H9 (cell line): ENCODE measurements at regions not wholly inside any gene's neighbourhood (a gene's known extent, or its start where the extent isn't known, plus 50 kb on each side); places are given as distances from the start of the nearest gene placed in this dataset.
A peak's percentile ranks its signal among the peaks of the same experiment; 100 is the strongest.

Experiments used
- DNase-seq: peaks from one replicate; pipeline ENCODE4 v3.0.0-alpha.2; 2017
- H2AFZ ChIP-seq: one replicate; pipeline ENCODE4 v1.6.1; 2013; ENCODE audit warnings: mild to moderate bottlenecking, low read length, control low read depth, moderate library complexity
- H2AK5ac ChIP-seq: 2 replicates; pipeline ENCODE4 v1.6.1; 2013; ENCODE audit warnings: low read length, control low read depth, mixed read lengths; ENCODE audit not compliant: insufficient read length
- H2BK120ac ChIP-seq: one replicate; pipeline ENCODE4 v1.6.1; 2013; ENCODE audit warnings: low read depth, mild to moderate bottlenecking, low read length, control low read depth, inconsistent platforms; ENCODE audit not compliant: poor library complexity, severe bottlenecking
- H2BK12ac ChIP-seq: 2 replicates; pipeline ENCODE4 v1.6.1; 2013; ENCODE audit warnings: low read length, control low read depth, mixed read lengths, low read depth; ENCODE audit not compliant: insufficient read length
- H2BK15ac ChIP-seq: 2 replicates; pipeline ENCODE4 v1.6.1; 2013; ENCODE audit warnings: low read depth, low read length, control low read depth
- H2BK20ac ChIP-seq: one replicate; pipeline ENCODE4 v1.6.1; 2013; ENCODE audit warnings: low read depth, mild to moderate bottlenecking, low read length, control low read depth, inconsistent platforms; ENCODE audit not compliant: poor library complexity, severe bottlenecking
- H2BK5ac ChIP-seq: 2 replicates; pipeline ENCODE4 v1.6.1; 2013; ENCODE audit warnings: low read length, control low read depth, mixed read lengths; ENCODE audit not compliant: insufficient read length
- H3K14ac ChIP-seq: 2 replicates; pipeline ENCODE4 v1.6.1; 2013; ENCODE audit warnings: low read length, control low read depth; ENCODE audit not compliant: insufficient read depth
- H3K18ac ChIP-seq: 2 replicates; pipeline ENCODE4 v1.6.1; 2013; ENCODE audit warnings: low read depth, mild to moderate bottlenecking, mixed read lengths, low read length, control low read depth; ENCODE audit not compliant: insufficient read length
- H3K23ac ChIP-seq: 2 replicates; pipeline ENCODE4 v1.6.1; 2013; ENCODE audit warnings: low read length, control low read depth, mixed read lengths, low read depth; ENCODE audit not compliant: insufficient read length
- H3K23me2 ChIP-seq: 2 replicates; pipeline ENCODE4 v1.6.1; 2013; ENCODE audit warnings: low read depth, mild to moderate bottlenecking, mixed read lengths, low read length, control low read depth; ENCODE audit not compliant: insufficient read length, poor library complexity, severe bottlenecking
- H3K27ac ChIP-seq: 2 replicates; pipeline ENCODE4 v1.5.1; 2013; ENCODE audit warnings: low read length, control low read depth, mixed read lengths, low read depth; ENCODE audit not compliant: insufficient read length
- H3K27me3 ChIP-seq: 2 replicates; pipeline ENCODE4 v1.6.1; 2013; ENCODE audit warnings: low read length, control low read depth, inconsistent platforms; ENCODE audit not compliant: insufficient read depth
- H3K4ac ChIP-seq: 2 replicates; pipeline ENCODE4 v1.6.1; 2013; ENCODE audit warnings: low read depth, mild to moderate bottlenecking, control low read depth, inconsistent platforms, low read length, moderate library complexity
- H3K4me1 ChIP-seq: 2 replicates; pipeline ENCODE4 v1.6.1; 2013; ENCODE audit warnings: low read length, control low read depth, inconsistent platforms; ENCODE audit not compliant: insufficient read depth
- H3K4me2 ChIP-seq: 2 replicates; pipeline ENCODE4 v1.6.1; 2013; ENCODE audit warnings: low read length, control low read depth, mixed read lengths; ENCODE audit not compliant: insufficient read length, insufficient read depth
- H3K56ac ChIP-seq: 2 replicates; pipeline ENCODE4 v1.6.1; 2013; ENCODE audit warnings: low read depth, mild to moderate bottlenecking, mixed read lengths, low read length, control low read depth; ENCODE audit not compliant: insufficient read length
- H3K79me1 ChIP-seq: 2 replicates; pipeline ENCODE4 v1.6.1; 2013; ENCODE audit warnings: low read depth, mild to moderate bottlenecking, moderate library complexity, low read length, control low read depth, inconsistent platforms; ENCODE audit not compliant: insufficient read depth, poor library complexity, severe bottlenecking
- H3K79me2 ChIP-seq: 2 replicates; pipeline ENCODE4 v1.6.1; 2013; ENCODE audit warnings: low read length, control low read depth, inconsistent platforms; ENCODE audit not compliant: insufficient read depth
- H3K9ac ChIP-seq: 2 replicates; pipeline ENCODE4 v1.6.1; 2013; ENCODE audit warnings: low read length, control low read depth, mixed read lengths; ENCODE audit not compliant: insufficient read length; ENCODE audit errors: extremely low read depth
- H3K9me3 ChIP-seq: one replicate; pipeline ENCODE4 v1.6.1; 2013; ENCODE audit warnings: low read depth, low read length, inconsistent platforms; ENCODE audit not compliant: control insufficient read depth
- H3T11ph ChIP-seq: one replicate; pipeline ENCODE4 v1.6.1; 2013; ENCODE audit warnings: mild to moderate bottlenecking, low read length, control low read depth, inconsistent platforms
- H4K20me1 ChIP-seq: one replicate; pipeline ENCODE4 v1.6.1; 2013; ENCODE audit not compliant: control insufficient read depth, insufficient read length, insufficient read depth
- H4K5ac ChIP-seq: 2 replicates; pipeline ENCODE4 v1.6.1; 2013; ENCODE audit warnings: low read depth, mild to moderate bottlenecking, mixed read lengths, low read length, control low read depth; ENCODE audit not compliant: insufficient read length
- H4K8ac ChIP-seq: replicated peaks from 2 replicates; pipeline ENCODE4 v1.6.1; 2013; ENCODE audit warnings: low read length, control low read depth, mixed read lengths, low read depth; ENCODE audit not compliant: insufficient read length
- H4K91ac ChIP-seq: 2 replicates; pipeline ENCODE4 v1.6.1; 2013; ENCODE audit warnings: low read depth, mild to moderate bottlenecking, moderate library complexity, mixed read lengths, low read length, control low read depth; ENCODE audit not compliant: insufficient read length
- H3K27ac Mint-ChIP-seq, 3 experiments: 2 replicates in 2 of 3; 3 replicates in 1 of 3; pipeline ENCODE4 v1.8.0; 2020 to 2021; ENCODE audit warnings: mixed read lengths in 3 of 3, mild to moderate bottlenecking in 1 of 3, moderate library complexity in 1 of 3
- H3K27me3 Mint-ChIP-seq: 2 replicates; pipeline ENCODE4 v1.8.0; 2021; ENCODE audit warnings: low read depth, mild to moderate bottlenecking, moderate library complexity, mixed read lengths
- H3K36me3 Mint-ChIP-seq, 3 experiments: 2 replicates in 2 of 3; 3 replicates in 1 of 3; pipeline ENCODE4 v1.8.0; 2020 to 2021; ENCODE audit warnings: low read depth in 3 of 3, mixed read lengths in 3 of 3; ENCODE audit not compliant: insufficient read depth in 1 of 3
- H3K4me1 Mint-ChIP-seq, 2 experiments: 2 replicates each; pipeline ENCODE4 v1.8.0; 2020; ENCODE audit warnings: mixed read lengths in 2 of 2
- H3K4me3 Mint-ChIP-seq, 2 experiments: 2 replicates in 1 of 2; 3 replicates in 1 of 2; pipeline ENCODE4 v1.8.0; 2020 to 2021; ENCODE audit warnings: mild to moderate bottlenecking in 2 of 2, mixed read lengths in 2 of 2, moderate library complexity in 1 of 2
- H3K9me3 Mint-ChIP-seq, 2 experiments: 2 replicates in 1 of 2; 3 replicates in 1 of 2; pipeline ENCODE4 v1.8.0; 2020; ENCODE audit warnings: mild to moderate bottlenecking in 2 of 2, mixed read lengths in 2 of 2, moderate library complexity in 1 of 2
- WGBS: extraction: QIAGEN DNeasy Blood & Tissue Kit; methylation state at CpG from one replicate; pipeline ENCODE4 v1.1.7; 2013; ENCODE audit warnings: missing lambda C conversion rate, low lambda C conversion rate, mixed read lengths; ENCODE audit not compliant: insufficient read length; ENCODE audit errors: extremely low coverage; 5-methylcytosine and 5-hydroxymethylcytosine counted together
- TF ChIP-seq, protein P1 (sequence below): fragments of 200-600 bp; sonication (generic); conservative IDR thresholded peaks from 3 replicates; pipeline ENCODE4 v1.8.0; 2021; ENCODE audit warnings: antibody characterized with exemption, mild to moderate bottlenecking

DNA sequence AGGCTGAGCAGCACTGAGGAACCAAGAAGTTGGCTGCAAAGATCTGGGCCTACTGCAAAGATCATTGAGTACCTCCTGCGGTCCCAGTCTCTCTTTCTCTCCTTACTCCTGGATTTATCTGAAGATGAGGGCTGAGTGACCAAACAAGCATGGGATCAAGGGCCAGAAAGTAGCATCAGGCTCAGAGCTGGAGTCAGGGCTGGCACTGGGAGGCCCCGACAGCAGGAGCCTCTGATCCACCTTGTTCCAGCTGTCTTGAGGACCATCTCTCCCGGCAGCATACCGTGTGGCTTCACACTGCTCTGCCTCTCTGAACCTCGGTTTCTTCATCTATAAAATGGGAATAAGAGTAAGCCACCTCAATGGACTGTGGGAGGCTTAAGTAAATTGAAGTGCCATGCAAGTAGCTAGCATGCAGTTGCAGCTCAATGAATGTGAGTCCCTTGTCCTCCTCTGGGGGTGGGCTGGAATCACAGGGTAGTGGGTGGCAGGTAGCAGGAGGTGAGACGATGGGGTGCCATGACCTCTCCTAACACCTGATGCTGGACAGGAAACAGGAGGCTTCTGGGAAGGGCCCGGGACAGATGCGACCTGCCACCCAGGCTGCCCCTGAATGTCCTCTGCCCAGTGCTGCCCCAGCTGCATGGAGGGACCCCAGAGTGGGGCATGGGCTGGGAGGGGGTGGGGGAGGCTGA is 52.5 kb upstream of the PRDM11 start:
- Histone ChIP-seq H4K20me1 (no peaks in the 10 kb centered on the region), H3K23me2 (no peaks in the 10 kb centered on the region), H3K79me2 (no peaks in the 10 kb centered on the region), H3K4ac (no peak overlapping the region), H4K91ac (no peak overlapping the region), H2AFZ (no peak overlapping the region), H3K9ac (no peak overlapping the region), H4K8ac (no peak overlapping the region), H3K79me1 (no peaks in the 10 kb centered on the region), H3K4me2 (no peak overlapping the region), H2BK120ac (no peak overlapping the region), H2BK12ac (no peak overlapping the region), H3K27ac (no peak overlapping the region), H2AK5ac (no peak overlapping the region), H4K5ac (no peak overlapping the region), H2BK20ac (no peak overlapping the region), H3K18ac (no peak overlapping the region), H3K23ac (no peak overlapping the region), H2BK15ac (no peak overlapping the region), H3K9me3 (no peaks in the 10 kb centered on the region), H2BK5ac (no peak overlapping the region), H3K14ac (no peak overlapping the region), H3K27me3 (no peaks in the 10 kb centered on the region), H3K56ac (no peak overlapping the region), H3T11ph (no peak overlapping the region), H3K4me1 (peaks cover 2% of the 10 kb centered on the region; the same call in 1 of the 2 replicates)
- WGBS = no CpG with 5 or more reads among the region's 8 CpGs
- Mint-ChIP-seq H3K27ac (peak overlapping the region in 1 of 3 experiments; percentile 25; a peak in 1 of 7 replicates), H3K9me3 (no peaks in the 10 kb centered on the region), H3K27me3 (peaks cover 9% of the 10 kb centered on the region), H3K4me1 (peaks cover 34 to 42% of the 10 kb centered on the region in 2 experiments), H3K4me3 (no peak overlapping the region), H3K36me3 (no peaks in the 10 kb centered on the region)
- TF ChIP-seq, protein P1, sequence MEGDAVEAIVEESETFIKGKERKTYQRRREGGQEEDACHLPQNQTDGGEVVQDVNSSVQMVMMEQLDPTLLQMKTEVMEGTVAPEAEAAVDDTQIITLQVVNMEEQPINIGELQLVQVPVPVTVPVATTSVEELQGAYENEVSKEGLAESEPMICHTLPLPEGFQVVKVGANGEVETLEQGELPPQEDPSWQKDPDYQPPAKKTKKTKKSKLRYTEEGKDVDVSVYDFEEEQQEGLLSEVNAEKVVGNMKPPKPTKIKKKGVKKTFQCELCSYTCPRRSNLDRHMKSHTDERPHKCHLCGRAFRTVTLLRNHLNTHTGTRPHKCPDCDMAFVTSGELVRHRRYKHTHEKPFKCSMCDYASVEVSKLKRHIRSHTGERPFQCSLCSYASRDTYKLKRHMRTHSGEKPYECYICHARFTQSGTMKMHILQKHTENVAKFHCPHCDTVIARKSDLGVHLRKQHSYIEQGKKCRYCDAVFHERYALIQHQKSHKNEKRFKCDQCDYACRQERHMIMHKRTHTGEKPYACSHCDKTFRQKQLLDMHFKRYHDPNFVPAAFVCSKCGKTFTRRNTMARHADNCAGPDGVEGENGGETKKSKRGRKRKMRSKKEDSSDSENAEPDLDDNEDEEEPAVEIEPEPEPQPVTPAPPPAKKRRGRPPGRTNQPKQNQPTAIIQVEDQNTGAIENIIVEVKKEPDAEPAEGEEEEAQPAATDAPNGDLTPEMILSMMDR = no peak
- DNase-seq = peak; percentile 17
